Sigmoid colon (tissue), 6 donors: ENCODE measurements at regions not wholly inside any gene's neighbourhood (a gene's known extent, or its start where the extent isn't known, plus 50 kb on each side); places are given as distances from the start of the nearest gene placed in this dataset.

Experiments used
- DNase-seq: peaks from one replicate; pipeline ENCODE4 v3.0.0-alpha.2; 2019
- H3K27ac ChIP-seq, 4 donors: fragments of 200-600 bp; sonication (generic); one replicate each; pipeline ENCODE4 v1.5.1; 2016 to 2019; ENCODE audit warnings: mild to moderate bottlenecking in 1 of 4
- H3K27me3 ChIP-seq, 3 donors: fragments of 200-600 bp; sonication (generic); one replicate each; pipeline ENCODE4 v1.5.1; 2019; ENCODE audit warnings: mild to moderate bottlenecking in 1 of 3
- H3K36me3 ChIP-seq, 4 donors: fragments of 200-600 bp; sonication (generic); one replicate each; pipeline ENCODE4 v1.5.1; 2016 to 2019
- H3K4me1 ChIP-seq, 4 donors: fragments of 200-600 bp; sonication (generic); one replicate each; pipeline ENCODE4 v1.5.1; 2017 to 2019
- H3K4me3 ChIP-seq, 4 donors: fragments of 200-600 bp; sonication (generic); one replicate each; pipeline ENCODE4 v1.5.1; 2017 to 2019; ENCODE audit warnings: mild to moderate bottlenecking in 2 of 4, moderate library complexity in 1 of 4
- H3K9me3 ChIP-seq, 4 donors: fragments of 200-600 bp in 3 of 4; sonication (generic) in 3 of 4; one replicate each; pipeline versions ENCODE4 v1.5.1 to v1.6.1; 2013 to 2019
- CTCF ChIP-seq, 4 experiments: fragments of 450-650 bp in 3 of 4; fragments of 200-600 bp in 1 of 4; IDR thresholded peaks; one replicate each; pipeline ENCODE4 v1.5.1; 2016 to 2019; ENCODE audit warnings: antibody characterized with exemption in 4 of 4, mild to moderate bottlenecking in 3 of 4, moderate library complexity in 2 of 4
- EP300 ChIP-seq, 4 donors: sonication (generic); formaldehyde crosslinking; IDR thresholded peaks; one replicate each; pipeline ENCODE4 v1.6.1; 2017; ENCODE audit warnings: antibody characterized with exemption in 4 of 4
- POLR2A ChIP-seq, 2 donors: fragments of 450-650 bp; IDR thresholded peaks; one replicate each; pipeline ENCODE4 v1.6.1; 2016; ENCODE audit warnings: antibody characterized with exemption in 2 of 2, mild to moderate bottlenecking in 2 of 2, moderate library complexity in 2 of 2
- POLR2AphosphoS5 ChIP-seq, 4 donors: sonication (generic); formaldehyde crosslinking; IDR thresholded peaks; one replicate each; pipeline ENCODE4 v1.6.1; 2017; ENCODE audit warnings: antibody characterized with exemption in 4 of 4
- WGBS, 2 donors: extraction: QIAGEN DNeasy Blood & Tissue Kit; methylation state at CpG; one replicate each; pipeline ENCODE4 v1.1.7; 2013; 5-methylcytosine and 5-hydroxymethylcytosine counted together
- intact Hi-C: fragments of 100-400 bp; cut with DNase I; formaldehyde crosslinking; loops from one replicate; pipeline ENCODE4 v1.15.1; 2023
- donor health status: healthy with polysubstance abuse.
- donor health status: healthy.

- DNase-seq, result no peak
- TF ChIP-seq EP300 (IDR thresholded peaks at IDR 0.05) (no peak), CTCF (IDR thresholded peaks at IDR 0.05) (no peak), POLR2A (IDR thresholded peaks at IDR 0.05) (no peak), POLR2AphosphoS5 (IDR thresholded peaks at IDR 0.05) (peak in 1 of 4 donors; percentile 3)
Observed at GRCh38 chr12:92445253-92446082, 257.3 kb upstream of the PLEKHG7 start.

GRCh38 chr12:92444763-92445162 is 258.0 kb upstream of the PLEKHG7 start:
- intact Hi-C loops, result no loop called here
- TF ChIP-seq CTCF (IDR thresholded peaks at IDR 0.05), result no peak
- TF ChIP-seq POLR2AphosphoS5 (IDR thresholded peaks at IDR 0.05), result no peak
- no peak for TF ChIP-seq EP300 (IDR thresholded peaks at IDR 0.05)
- no peak for TF ChIP-seq POLR2A (IDR thresholded peaks at IDR 0.05)
- H3K36me3 ChIP-seq, result no peaks in the 10 kb centered on the region
- peaks cover 0 to 11% (median 5%) of the 10 kb centered on the region in 4 donors for H3K4me1 ChIP-seq
- no peaks in the 10 kb centered on the region for H3K9me3 ChIP-seq
- no peaks in the 10 kb centered on the region for H3K27me3 ChIP-seq
- DNase-seq, result peak; percentile 60
- peak overlapping the region in 2 of 4 donors; percentile 47 to 53 for H3K27ac ChIP-seq
- no peak overlapping the region for H3K4me3 ChIP-seq
- WGBS, 2 donors, result 66 to 89% methylated on average over 9 of the region's 9 CpGs

More at GRCh38 chr12:92445253-92446082, 257.3 kb upstream of the PLEKHG7 start:
- H3K36me3 ChIP-seq, result no peaks in the 10 kb centered on the region
- peak overlapping the region in 3 of 4 donors; percentile 3 to 53 (median 47) for H3K27ac ChIP-seq
- H3K27me3 ChIP-seq, result no peaks in the 10 kb centered on the region
- intact Hi-C loops, result no loop called here
- no peak overlapping the region for H3K4me3 ChIP-seq
- peaks cover 0 to 11% (median 4%) of the 10 kb centered on the region in 4 donors for H3K4me1 ChIP-seq
- 55 to 82% methylated on average over 10 of the region's 10 CpGs for WGBS, 2 donors
- H3K9me3 ChIP-seq, result no peaks in the 10 kb centered on the region

GRCh38 chr12:92442782-92443181 is 260.0 kb upstream of the PLEKHG7 start:
- Histone ChIP-seq H3K27ac (no peak overlapping the region), H3K4me3 (no peak overlapping the region), H3K36me3 (no peaks in the 10 kb centered on the region), H3K9me3 (no peaks in the 10 kb centered on the region), H3K27me3 (no peaks in the 10 kb centered on the region), H3K4me1 (peaks cover 0 to 20% (median 9%) of the 10 kb centered on the region in 4 donors)
- intact Hi-C loops, result no loop called here
- WGBS, 2 donors, result 88 to 91% methylated on average over 3 of the region's 3 CpGs
- peak in 1 of 4 donors; percentile 13 for TF ChIP-seq POLR2AphosphoS5 (IDR thresholded peaks at IDR 0.05)
- no peak for TF ChIP-seq POLR2A (IDR thresholded peaks at IDR 0.05)
- DNase-seq, result no peak

GRCh38 chr12:92440072-92440471 is 262.7 kb upstream of the PLEKHG7 start:
- H3K9me3 ChIP-seq, result no peaks in the 10 kb centered on the region
- peaks cover 0 to 13% (median 4%) of the 10 kb centered on the region in 4 donors for H3K4me1 ChIP-seq
- intact Hi-C loops, result no loop called here
- TF ChIP-seq CTCF (IDR thresholded peaks at IDR 0.05) (no peak), EP300 (IDR thresholded peaks at IDR 0.05) (no peak), POLR2A (IDR thresholded peaks at IDR 0.05) (no peak), POLR2AphosphoS5 (IDR thresholded peaks at IDR 0.05) (no peak)
- no peak overlapping the region for H3K27ac ChIP-seq
- WGBS, 2 donors, result 77 to 92% methylated on average over 4 of the region's 4 CpGs
- H3K27me3 ChIP-seq, result no peaks in the 10 kb centered on the region
- no peaks in the 10 kb centered on the region for H3K36me3 ChIP-seq
- DNase-seq, result no peak
- H3K4me3 ChIP-seq, result no peak overlapping the region

GRCh38 chr12:92439420-92439805 is 263.4 kb upstream of the PLEKHG7 start:
- peaks cover 0 to 13% (median 4%) of the 10 kb centered on the region in 4 donors for H3K4me1 ChIP-seq
- intact Hi-C loops, result no loop called here
- peak overlapping the region in 2 of 4 donors; percentile 15 to 49 for H3K27ac ChIP-seq
- H3K9me3 ChIP-seq, result no peaks in the 10 kb centered on the region
- DNase-seq, result no peak
- 82 to 89% methylated on average over 1 of the region's 1 CpG for WGBS, 2 donors
- H3K27me3 ChIP-seq, result no peaks in the 10 kb centered on the region
- no peaks in the 10 kb centered on the region for H3K36me3 ChIP-seq
- TF ChIP-seq POLR2AphosphoS5 (IDR thresholded peaks at IDR 0.05) (no peak), POLR2A (IDR thresholded peaks at IDR 0.05) (no peak), EP300 (IDR thresholded peaks at IDR 0.05) (no peak), CTCF (IDR thresholded peaks at IDR 0.05) (no peak)
- no peak overlapping the region for H3K4me3 ChIP-seq
